IPS-18c (cell line): ENCODE measurements at regions not wholly inside any gene's neighbourhood (a gene's known extent, or its start where the extent isn't known, plus 50 kb on each side); places are given as distances from the start of the nearest gene placed in this dataset.
A peak's percentile ranks its signal among the peaks of the same experiment; 100 is the strongest.

Experiments used
- H3K4me3 ChIP-seq: 2 replicates; pipeline ENCODE4 v1.7.0; 2013; ENCODE audit warnings: low read depth, mild to moderate bottlenecking, low read length, moderate library complexity; ENCODE audit not compliant: insufficient read depth
- H3K9me3 ChIP-seq: one replicate; pipeline ENCODE4 v1.6.1; 2013; ENCODE audit warnings: mild to moderate bottlenecking, low read length, moderate library complexity; ENCODE audit not compliant: control insufficient read depth, insufficient read depth

GRCh38 chr4:125736057-125736456 is 421.3 kb downstream of the FAT4 start:
- no peak overlapping the region for H3K4me3 ChIP-seq
- no peaks in the 10 kb centered on the region for H3K9me3 ChIP-seq

- Histone ChIP-seq H3K9me3 (no peaks in the 10 kb centered on the region), H3K4me3 (no peak overlapping the region)
Observed at GRCh38 chr4:125739760-125740159, 425.0 kb downstream of the FAT4 start.

GRCh38 chr4:125741825-125742452 is 427.2 kb downstream of the FAT4 start:
- H3K4me3 ChIP-seq: no peak overlapping the region
- no peaks in the 10 kb centered on the region for H3K9me3 ChIP-seq

- Histone ChIP-seq H3K9me3 (no peaks in the 10 kb centered on the region), H3K4me3 (no peak overlapping the region)
Observed at GRCh38 chr4:125744891-125745364, 430.2 kb downstream of the FAT4 start.

- Histone ChIP-seq H3K9me3 (no peaks in the 10 kb centered on the region), H3K4me3 (no peak overlapping the region)
Observed at GRCh38 chr4:125749354-125749753, 434.6 kb downstream of the FAT4 start.

GRCh38 chr4:125750399-125750798 is 435.6 kb downstream of the FAT4 start:
- no peaks in the 10 kb centered on the region for H3K9me3 ChIP-seq
- no peak overlapping the region for H3K4me3 ChIP-seq

GRCh38 chr4:125750828-125751466 is 436.2 kb downstream of the FAT4 start:
- Histone ChIP-seq H3K9me3 (no peaks in the 10 kb centered on the region), H3K4me3 (no peak overlapping the region)

- Histone ChIP-seq H3K9me3 (no peaks in the 10 kb centered on the region), H3K4me3 (no peak overlapping the region)
Observed at GRCh38 chr4:125758438-125758837, 443.7 kb downstream of the FAT4 start.

GRCh38 chr4:125760201-125760819 is 445.6 kb downstream of the FAT4 start:
- Histone ChIP-seq H3K9me3 (no peaks in the 10 kb centered on the region), H3K4me3 (no peak overlapping the region)

GRCh38 chr4:125760956-125761355 is 446.2 kb downstream of the FAT4 start:
- Histone ChIP-seq H3K9me3 (no peaks in the 10 kb centered on the region), H3K4me3 (no peak overlapping the region)

GRCh38 chr4:125762537-125762936 is 447.8 kb downstream of the FAT4 start:
- Histone ChIP-seq H3K4me3 (no peak overlapping the region), H3K9me3 (no peaks in the 10 kb centered on the region)

- no peak overlapping the region for H3K4me3 ChIP-seq
- no peaks in the 10 kb centered on the region for H3K9me3 ChIP-seq
Observed at GRCh38 chr4:125765941-125766340, 451.2 kb downstream of the FAT4 start.

- peaks cover 4% of the 10 kb centered on the region for H3K9me3 ChIP-seq
Observed at GRCh38 chr4:125770814-125771398, 456.2 kb downstream of the FAT4 start.

GRCh38 chr4:125772680-125773079 is 457.9 kb downstream of the FAT4 start:
- no peak overlapping the region for H3K4me3 ChIP-seq

More at GRCh38 chr4:125770814-125771398, 456.2 kb downstream of the FAT4 start:
- H3K4me3 ChIP-seq: no peak overlapping the region

GRCh38 chr4:125773502-125773901 is 458.7 kb downstream of the FAT4 start:
- H3K4me3 ChIP-seq: no peak overlapping the region

More at GRCh38 chr4:125772680-125773079, 457.9 kb downstream of the FAT4 start:
- H3K9me3 ChIP-seq: peaks cover 8% of the 10 kb centered on the region

GRCh38 chr4:125773931-125774330 is 459.2 kb downstream of the FAT4 start:
- H3K9me3 ChIP-seq: peaks cover 8% of the 10 kb centered on the region
- no peak overlapping the region for H3K4me3 ChIP-seq

More at GRCh38 chr4:125773502-125773901, 458.7 kb downstream of the FAT4 start:
- peaks cover 8% of the 10 kb centered on the region for H3K9me3 ChIP-seq

- Histone ChIP-seq H3K9me3 (peaks cover 8% of the 10 kb centered on the region), H3K4me3 (peak overlapping the region; percentile 9; the same call in 1 of the 2 replicates)
Observed at GRCh38 chr4:125776146-125776545, 461.4 kb downstream of the FAT4 start.

GRCh38 chr4:125780164-125780563 is 465.4 kb downstream of the FAT4 start:
- Histone ChIP-seq H3K4me3 (no peak overlapping the region), H3K9me3 (peaks cover 7% of the 10 kb centered on the region)
